ENCODE measurements at regions not wholly inside any gene's neighbourhood (a gene's known extent, or its start where the extent isn't known, plus 50 kb on each side); places are given as distances from the start of the nearest gene placed in this dataset.

- Histone ChIP-seq H3K4me1 (replicated peaks in 1 of 4; ENCODE audit: control insufficient read depth in 3 of 4, insufficient read depth in 4 of 4, low read length in 3 of 4) (peaks cover 0 to 3% (median 0%) of the 10 kb centered on the region in 4 experiments; a peak in 1 of 7 replicates), H4K5ac (ENCODE audit: insufficient read length, low read depth, low read length) (no peak overlapping the region), H3K27ac (ENCODE audit: low read depth, low read length) (no peak overlapping the region), H3K56ac (replicated peaks; ENCODE audit: insufficient read length, low read depth, low read length) (no peak overlapping the region), H3K9ac (replicated peaks in 1 of 4; ENCODE audit: extremely low read depth in 1 of 4, low read depth in 3 of 4, low read length in 3 of 4) (no peak overlapping the region), H4K20me1 (replicated peaks in 1 of 2; ENCODE audit: control insufficient read depth in 1 of 2, insufficient read depth in 2 of 2, low read length in 2 of 2) (no peaks in the 10 kb centered on the region), H2AFZ (ENCODE audit: low read length) (no peak overlapping the region), H3K14ac (ENCODE audit: insufficient read length) (no peak overlapping the region), H3K23me2 (ENCODE audit: low read depth, low read length) (no peaks in the 10 kb centered on the region), H2BK12ac (ENCODE audit: low read depth, low read length) (no peak overlapping the region), H2BK20ac (ENCODE audit: low read length) (no peak overlapping the region), H3K18ac (ENCODE audit: extremely low read depth, low read length) (no peak overlapping the region), H3K36me3 (ENCODE audit: control insufficient read depth in 2 of 4, insufficient read depth in 4 of 4, low read length in 3 of 4) (no peaks in the 10 kb centered on the region), H3K4me3 (ENCODE audit: extremely low read depth in 1 of 4, insufficient read depth in 2 of 4, low read depth in 3 of 4, low read length in 4 of 4) (no peak overlapping the region), H3K9me3 (ENCODE audit: insufficient read depth in 2 of 2, low read depth in 1 of 2, low read length in 1 of 2) (no peaks in the 10 kb centered on the region; a peak in 1 of 4 replicates), H4K91ac (replicated peaks; ENCODE audit: insufficient read length, low read length) (no peak overlapping the region), H3K79me1 (ENCODE audit: low read depth, low read length) (no peaks in the 10 kb centered on the region), H2BK15ac (ENCODE audit: low read length) (no peak overlapping the region), H3K4ac (replicated peaks; ENCODE audit: insufficient read length, low read depth, low read length) (no peak overlapping the region), H2BK5ac (ENCODE audit: low read depth, low read length) (no peak overlapping the region), H2AK5ac (ENCODE audit: low read depth, low read length) (no peak overlapping the region), H3K23ac (ENCODE audit: insufficient read length) (no peak overlapping the region), H3K27me3 (replicated peaks in 1 of 4; ENCODE audit: control insufficient read depth in 3 of 4, extremely low read depth in 1 of 4, insufficient read depth in 3 of 4, low read length in 3 of 4) (no peaks in the 10 kb centered on the region), H2BK120ac (replicated peaks; ENCODE audit: low read depth, low read length) (no peak overlapping the region), H3K4me2 (ENCODE audit: insufficient read depth in 1 of 2, low read depth in 2 of 2, low read length in 2 of 2) (no peak overlapping the region), H4K8ac (ENCODE audit: extremely low read depth, insufficient read depth, low read length) (no peak overlapping the region), H3K79me2 (ENCODE audit: control insufficient read depth in 1 of 2, insufficient read depth in 2 of 2, low read length in 2 of 2) (no peaks in the 10 kb centered on the region)
- POLR2A ChIA-PET (ENCODE audit: partially characterized antibody): no interaction called here
- CTCF ChIA-PET (ENCODE audit: partially characterized antibody): interaction anchor here (1.2 to 1.5 kb wide), 4 partner anchors 8 to 131 kb away, joined by 3 to 9 read pairs (median 3); no protein-coding TSS in a partner anchor
- DNase-seq (ENCODE audit: low read depth in 1 of 2, low spot score in 2 of 2) (no peak), FAIRE-seq (no peak)
- TF ChIP-seq HDAC6 (IDR thresholded peaks at IDR 0.05; ENCODE audit: low read depth, low read length) (no peak), RFX5 (IDR thresholded peaks at IDR 0.05; ENCODE audit: borderline replicate concordance, low read depth, low read length) (no peak), BRCA1 (IDR thresholded peaks at IDR 0.05; ENCODE audit: low read depth, low read length) (no peak), JUND (IDR thresholded peaks at IDR 0.05; ENCODE audit: low read length) (no peak), CHD2 (IDR thresholded peaks at IDR 0.05; ENCODE audit: low read length) (no peak), KDM4A (IDR thresholded peaks at IDR 0.05; ENCODE audit: low read depth, low read length, severe bottlenecking) (no peak), TBP (IDR thresholded peaks at IDR 0.05; ENCODE audit: low read depth, low read length) (no peak), RXRA (IDR thresholded peaks at IDR 0.05; ENCODE audit: insufficient read depth, low read depth, low read length) (no peak), USF2 (IDR thresholded peaks at IDR 0.05; ENCODE audit: low read length) (no peak)
Observed at GRCh38 chr2:234741976-234742375, 209.8 kb upstream of the SH3BP4 start.
